ENCODE measurements at regions not wholly inside any gene's neighbourhood (a gene's known extent, or its start where the extent isn't known, plus 50 kb on each side); places are given as distances from the start of the nearest gene placed in this dataset.

DNA sequence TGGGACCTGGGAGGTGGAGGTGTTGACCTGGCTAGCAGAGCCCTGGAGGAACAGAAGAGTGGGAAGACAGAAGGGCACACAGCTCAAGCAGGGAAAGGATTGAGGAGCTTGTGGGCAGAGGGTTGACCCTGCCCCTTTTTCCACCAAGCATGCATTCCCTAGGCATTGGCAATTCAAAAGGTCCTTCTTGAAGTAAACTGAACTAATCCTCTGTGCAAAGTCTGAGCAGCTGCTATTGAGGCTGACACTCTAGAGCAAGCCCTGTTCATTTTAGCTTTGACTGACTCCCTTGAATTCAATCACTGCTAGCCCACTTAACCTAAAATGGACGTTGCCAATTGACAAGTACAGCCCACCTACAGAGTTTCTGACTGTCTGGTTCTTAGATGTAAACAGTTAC is 116.5 kb upstream of the TNS3 start:
- TF ChIP-seq, protein P1, sequence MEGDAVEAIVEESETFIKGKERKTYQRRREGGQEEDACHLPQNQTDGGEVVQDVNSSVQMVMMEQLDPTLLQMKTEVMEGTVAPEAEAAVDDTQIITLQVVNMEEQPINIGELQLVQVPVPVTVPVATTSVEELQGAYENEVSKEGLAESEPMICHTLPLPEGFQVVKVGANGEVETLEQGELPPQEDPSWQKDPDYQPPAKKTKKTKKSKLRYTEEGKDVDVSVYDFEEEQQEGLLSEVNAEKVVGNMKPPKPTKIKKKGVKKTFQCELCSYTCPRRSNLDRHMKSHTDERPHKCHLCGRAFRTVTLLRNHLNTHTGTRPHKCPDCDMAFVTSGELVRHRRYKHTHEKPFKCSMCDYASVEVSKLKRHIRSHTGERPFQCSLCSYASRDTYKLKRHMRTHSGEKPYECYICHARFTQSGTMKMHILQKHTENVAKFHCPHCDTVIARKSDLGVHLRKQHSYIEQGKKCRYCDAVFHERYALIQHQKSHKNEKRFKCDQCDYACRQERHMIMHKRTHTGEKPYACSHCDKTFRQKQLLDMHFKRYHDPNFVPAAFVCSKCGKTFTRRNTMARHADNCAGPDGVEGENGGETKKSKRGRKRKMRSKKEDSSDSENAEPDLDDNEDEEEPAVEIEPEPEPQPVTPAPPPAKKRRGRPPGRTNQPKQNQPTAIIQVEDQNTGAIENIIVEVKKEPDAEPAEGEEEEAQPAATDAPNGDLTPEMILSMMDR (IDR thresholded peaks at IDR 0.05), result no peak
- H3K36me3 ChIP-seq (ENCODE audit: insufficient read depth in 1 of 2, low read depth in 1 of 2), result no peaks in the 10 kb centered on the region
- ATAC-seq, result no peak
- no peak overlapping the region for H3K27ac ChIP-seq
- H3K4me1 ChIP-seq, result no peaks in the 10 kb centered on the region
- intact Hi-C loops (cut with DNase I), result no loop called here
- no peaks in the 10 kb centered on the region for H3K27me3 ChIP-seq (ENCODE audit: insufficient read depth in 3 of 3, low read length in 2 of 3)
- WGBS, 3 donors, result 12 to 46% (median 27%) methylated on average over 1 of the region's 1 CpG
- no peaks in the 10 kb centered on the region for H3K9me3 ChIP-seq
- H3K4me3 ChIP-seq, result no peak overlapping the region
- no peak for DNase-seq

DNA sequence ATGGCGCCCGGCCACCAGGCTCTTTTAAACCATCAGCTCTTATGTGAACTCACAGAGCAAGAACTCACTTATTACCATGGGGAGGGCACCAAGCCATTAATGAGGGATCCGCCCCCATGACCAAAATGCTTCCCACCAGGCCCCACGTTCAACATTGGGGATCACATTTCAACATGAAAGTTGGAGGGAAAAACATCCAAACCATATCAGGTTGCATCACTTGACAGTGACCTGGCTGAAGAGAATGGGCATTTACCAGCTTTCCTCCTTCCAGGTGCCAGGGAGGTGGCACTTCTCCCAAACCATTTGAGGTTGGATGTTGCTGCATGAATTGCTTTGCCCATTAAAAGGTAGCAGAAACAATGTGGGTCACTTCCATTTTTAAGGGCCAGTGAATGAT is 115.6 kb upstream of the TNS3 start:
- intact Hi-C loops (cut with DNase I), result no loop called here
- H3K27me3 ChIP-seq (ENCODE audit: insufficient read depth in 3 of 3, low read length in 2 of 3), result no peaks in the 10 kb centered on the region
- TF ChIP-seq, protein P1 (IDR thresholded peaks at IDR 0.05), result no peak
- DNase-seq (no peak), ATAC-seq (no peak)
- H3K9me3 ChIP-seq, result no peaks in the 10 kb centered on the region
- no peaks in the 10 kb centered on the region for H3K4me1 ChIP-seq
- no peak overlapping the region for H3K27ac ChIP-seq
- no peaks in the 10 kb centered on the region for H3K36me3 ChIP-seq (ENCODE audit: insufficient read depth in 1 of 2, low read depth in 1 of 2)
- no peak overlapping the region for H3K4me3 ChIP-seq
- WGBS, 3 donors, result 63 to 73% (median 65%) methylated on average over 4 of the region's 4 CpGs

DNA sequence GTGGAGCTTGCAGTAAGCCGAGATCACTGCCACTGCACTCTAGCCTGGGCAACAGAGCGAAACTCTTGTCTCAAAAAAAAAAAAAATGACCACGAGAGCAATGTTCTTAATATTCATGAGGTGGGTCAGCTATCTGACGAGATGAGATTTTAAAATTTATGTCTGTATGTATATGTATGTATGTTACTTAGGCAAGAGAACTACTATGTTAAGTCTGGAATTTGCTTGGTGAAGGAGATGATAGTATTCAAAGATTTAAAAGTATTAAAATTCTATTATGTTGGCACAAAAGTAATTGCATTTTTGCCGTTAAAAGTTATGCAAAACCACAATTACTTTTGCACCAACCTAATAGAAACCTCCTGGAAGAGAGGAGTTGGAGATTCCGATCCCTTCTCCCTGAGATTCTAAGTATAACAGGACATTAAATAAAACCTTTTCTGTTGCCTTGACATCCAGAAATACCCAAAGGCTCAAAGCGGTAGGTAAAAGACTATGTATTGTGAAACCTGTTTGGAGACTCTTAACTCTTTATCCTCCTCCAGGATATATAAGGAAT is 114.3 kb upstream of the TNS3 start:
- Histone ChIP-seq H3K27ac (no peak overlapping the region), H3K9me3 (no peaks in the 10 kb centered on the region), H3K36me3 (ENCODE audit: insufficient read depth in 1 of 2, low read depth in 1 of 2) (no peaks in the 10 kb centered on the region), H3K4me1 (no peaks in the 10 kb centered on the region), H3K4me3 (no peak overlapping the region), H3K27me3 (ENCODE audit: insufficient read depth in 3 of 3, low read length in 2 of 3) (no peaks in the 10 kb centered on the region)
- WGBS, 3 donors, result 96 to 97% (median 97%) methylated on average over 7 of the region's 7 CpGs
- TF ChIP-seq, protein P1 (IDR thresholded peaks at IDR 0.05), result no peak
- ATAC-seq, result no peak
- intact Hi-C loops (cut with DNase I), result no loop called here
- DNase-seq, result no peak

DNA sequence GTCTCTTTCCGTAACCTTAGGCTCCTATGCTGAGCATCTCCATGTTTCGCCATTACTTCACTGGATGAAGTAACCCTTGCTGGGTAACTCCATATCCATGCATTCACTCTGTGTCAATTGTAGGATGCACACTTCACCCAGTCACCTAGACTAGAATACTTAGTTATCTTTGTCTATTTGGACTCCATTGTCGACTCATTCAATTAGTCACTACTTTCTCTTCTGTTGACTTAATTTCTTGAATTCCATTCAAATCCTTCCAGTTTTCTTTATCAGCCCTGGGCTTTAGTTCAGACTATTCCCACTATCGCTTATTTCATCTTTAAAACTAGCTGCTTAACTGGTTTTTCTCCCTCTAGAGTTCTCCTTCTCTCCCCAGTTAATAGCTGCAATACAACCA is 111.3 kb upstream of the TNS3 start:
- H3K4me1 ChIP-seq, result no peaks in the 10 kb centered on the region
- H3K9me3 ChIP-seq, result no peaks in the 10 kb centered on the region
- 95 to 98% (median 97%) methylated on average over 4 of the region's 4 CpGs for WGBS, 3 donors
- intact Hi-C loops (cut with DNase I), result no loop called here
- H3K36me3 ChIP-seq (ENCODE audit: insufficient read depth in 1 of 2, low read depth in 1 of 2), result no peaks in the 10 kb centered on the region
- TF ChIP-seq, protein P1 (IDR thresholded peaks at IDR 0.05), result no peak
- no peak overlapping the region for H3K4me3 ChIP-seq
- ATAC-seq, result no peak
- no peak overlapping the region for H3K27ac ChIP-seq
- DNase-seq, result no peak
- H3K27me3 ChIP-seq (ENCODE audit: insufficient read depth in 3 of 3, low read length in 2 of 3), result no peaks in the 10 kb centered on the region

- no peak for DNase-seq
- intact Hi-C loops (cut with DNase I), result no loop called here
- Histone ChIP-seq H3K27me3 (ENCODE audit: insufficient read depth in 3 of 3, low read length in 2 of 3) (no peaks in the 10 kb centered on the region), H3K27ac (no peak overlapping the region), H3K9me3 (no peaks in the 10 kb centered on the region), H3K4me3 (no peak overlapping the region), H3K4me1 (no peaks in the 10 kb centered on the region), H3K36me3 (ENCODE audit: insufficient read depth in 1 of 2, low read depth in 1 of 2) (no peaks in the 10 kb centered on the region)
- TF ChIP-seq, protein P1 (IDR thresholded peaks at IDR 0.05), result no peak
- ATAC-seq, result no peak
These were observed 110.1 kb upstream of the TNS3 start for GRCh38 chr7:47691988-47692387.

Data from psoas muscle (tissue), 7 donors.